ENCODE measurements at regions not wholly inside any gene's neighbourhood (a gene's known extent, or its start where the extent isn't known, plus 50 kb on each side); places are given as distances from the start of the nearest gene placed in this dataset.
A peak's percentile ranks its signal among the peaks of the same experiment; 100 is the strongest.

DNA sequence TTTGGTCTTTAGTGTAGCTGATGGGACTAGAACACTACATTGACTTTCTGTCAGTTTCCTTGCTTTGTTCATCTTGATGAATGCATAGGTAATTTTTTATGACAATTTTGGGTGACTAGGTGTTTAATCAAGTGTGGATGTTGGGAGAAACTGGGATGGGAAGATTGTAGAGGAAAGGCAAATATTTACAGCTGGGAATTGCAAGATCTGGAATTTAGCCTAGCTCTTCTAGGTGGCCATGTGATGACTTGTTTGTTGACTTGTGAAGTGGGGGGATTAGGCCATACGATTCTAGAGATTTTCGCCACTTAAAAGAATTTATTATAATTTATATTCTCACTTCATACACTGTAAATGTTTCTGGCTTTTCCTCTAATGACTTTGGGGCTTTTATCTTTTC is 480.3 kb upstream of the GOT2 start:
- Histone ChIP-seq H3K9me3 (no peaks in the 10 kb centered on the region), H3K4me1 (replicated peaks) (no peaks in the 10 kb centered on the region), H3K36me3 (no peaks in the 10 kb centered on the region), H3K27ac (no peak overlapping the region), H3K4me3 (no peak overlapping the region), H3K27me3 (replicated peaks; ENCODE audit: insufficient read depth) (no peaks in the 10 kb centered on the region)
- WGBS, result 18% methylated on average over 2 of the region's 2 CpGs
- TF ChIP-seq POLR2AphosphoS5 (IDR thresholded peaks at IDR 0.05) (no peak), POLR2A (IDR thresholded peaks at IDR 0.05) (no peak)
- TF ChIP-seq, protein P1, sequence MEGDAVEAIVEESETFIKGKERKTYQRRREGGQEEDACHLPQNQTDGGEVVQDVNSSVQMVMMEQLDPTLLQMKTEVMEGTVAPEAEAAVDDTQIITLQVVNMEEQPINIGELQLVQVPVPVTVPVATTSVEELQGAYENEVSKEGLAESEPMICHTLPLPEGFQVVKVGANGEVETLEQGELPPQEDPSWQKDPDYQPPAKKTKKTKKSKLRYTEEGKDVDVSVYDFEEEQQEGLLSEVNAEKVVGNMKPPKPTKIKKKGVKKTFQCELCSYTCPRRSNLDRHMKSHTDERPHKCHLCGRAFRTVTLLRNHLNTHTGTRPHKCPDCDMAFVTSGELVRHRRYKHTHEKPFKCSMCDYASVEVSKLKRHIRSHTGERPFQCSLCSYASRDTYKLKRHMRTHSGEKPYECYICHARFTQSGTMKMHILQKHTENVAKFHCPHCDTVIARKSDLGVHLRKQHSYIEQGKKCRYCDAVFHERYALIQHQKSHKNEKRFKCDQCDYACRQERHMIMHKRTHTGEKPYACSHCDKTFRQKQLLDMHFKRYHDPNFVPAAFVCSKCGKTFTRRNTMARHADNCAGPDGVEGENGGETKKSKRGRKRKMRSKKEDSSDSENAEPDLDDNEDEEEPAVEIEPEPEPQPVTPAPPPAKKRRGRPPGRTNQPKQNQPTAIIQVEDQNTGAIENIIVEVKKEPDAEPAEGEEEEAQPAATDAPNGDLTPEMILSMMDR (IDR thresholded peaks at IDR 0.05), result no peak
- DNase-seq (ENCODE audit: low spot score), result no peak
- intact Hi-C loops (cut with DNase I), result no loop called here

DNA sequence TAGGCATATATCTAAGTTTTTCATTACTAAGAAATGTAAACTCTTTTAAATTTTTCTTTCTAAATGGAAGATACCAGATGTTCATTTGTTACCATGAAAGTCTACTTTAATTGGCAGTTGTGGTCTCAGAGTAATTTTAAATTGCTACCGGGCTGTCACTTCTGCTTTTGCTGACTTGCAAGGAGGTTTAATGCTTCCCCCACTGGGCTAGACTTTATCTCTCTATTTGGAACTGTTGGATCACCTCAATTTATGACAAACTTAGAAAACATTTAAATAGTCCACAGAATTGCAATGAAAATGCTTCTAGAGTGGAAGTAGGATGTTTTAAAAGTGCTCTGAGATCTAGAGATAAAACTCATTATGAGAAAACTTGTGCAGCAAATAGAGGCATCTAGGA is 479.8 kb upstream of the GOT2 start:
- WGBS, result 24% methylated on average over 1 of the region's 1 CpG
- no peak for TF ChIP-seq POLR2AphosphoS5 (IDR thresholded peaks at IDR 0.05)
- TF ChIP-seq POLR2A (IDR thresholded peaks at IDR 0.05), result no peak
- TF ChIP-seq, protein P1 (IDR thresholded peaks at IDR 0.05), result no peak

GRCh38 chr16:59212492-59213024 is 478.4 kb upstream of the GOT2 start:
- intact Hi-C loops (cut with DNase I), result no loop called here

More for the DNA sequence above, 479.8 kb upstream of the GOT2 start:
- H3K9me3 ChIP-seq, result no peaks in the 10 kb centered on the region
- H3K4me1 ChIP-seq (replicated peaks), result no peaks in the 10 kb centered on the region
- H3K27me3 ChIP-seq (replicated peaks; ENCODE audit: insufficient read depth), result no peaks in the 10 kb centered on the region
- intact Hi-C loops (cut with DNase I), result no loop called here
- no peaks in the 10 kb centered on the region for H3K36me3 ChIP-seq
- no peak overlapping the region for H3K27ac ChIP-seq
- H3K4me3 ChIP-seq, result no peak overlapping the region
- no peak for DNase-seq (ENCODE audit: low spot score)

DNA sequence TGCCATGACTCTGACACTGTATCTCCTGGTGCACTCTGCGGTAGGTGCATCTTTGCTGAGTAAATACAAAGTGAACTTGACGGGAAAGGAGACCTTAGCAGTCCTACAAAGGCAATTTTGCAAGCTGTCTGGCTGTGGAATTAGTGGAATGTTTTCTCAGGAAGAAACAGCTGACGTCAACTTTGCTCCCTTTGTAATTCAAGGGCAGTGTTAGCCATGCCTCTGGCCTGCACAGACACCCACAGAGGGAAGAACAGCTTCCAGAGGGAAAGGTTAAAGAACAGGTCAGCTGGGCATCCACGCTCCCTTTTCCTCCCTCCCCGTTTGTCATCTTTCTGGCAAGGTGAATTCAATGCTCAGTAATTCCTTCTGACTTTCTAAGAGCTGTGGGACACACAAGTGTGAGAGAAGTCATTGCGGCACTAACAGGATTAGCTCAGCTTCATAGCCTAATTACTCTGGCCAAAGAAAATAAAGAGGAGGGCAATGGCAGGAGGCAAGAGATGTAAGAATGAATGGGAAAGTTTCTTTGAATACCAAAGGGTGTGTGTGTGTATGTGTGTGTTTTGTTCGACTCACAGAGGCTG is 476.9 kb upstream of the GOT2 start:
- H3K4me1 ChIP-seq (replicated peaks), result no peaks in the 10 kb centered on the region
- H3K9me3 ChIP-seq, result no peaks in the 10 kb centered on the region
- 30% methylated on average over 7 of the region's 7 CpGs for WGBS
- H3K4me3 ChIP-seq, result no peak overlapping the region
- H3K27me3 ChIP-seq (replicated peaks; ENCODE audit: insufficient read depth), result no peaks in the 10 kb centered on the region
- intact Hi-C loops (cut with DNase I), result no loop called here
- H3K27ac ChIP-seq, result no peak overlapping the region
- peak; percentile 8 for DNase-seq (ENCODE audit: low spot score)
- no peak for TF ChIP-seq POLR2A (IDR thresholded peaks at IDR 0.05)
- no peak for TF ChIP-seq POLR2AphosphoS5 (IDR thresholded peaks at IDR 0.05)
- no peaks in the 10 kb centered on the region for H3K36me3 ChIP-seq

More at GRCh38 chr16:59212492-59213024, 478.4 kb upstream of the GOT2 start:
- no peak overlapping the region for H3K4me3 ChIP-seq
- H3K9me3 ChIP-seq, result no peaks in the 10 kb centered on the region
- no peak for DNase-seq (ENCODE audit: low spot score)
- H3K36me3 ChIP-seq, result no peaks in the 10 kb centered on the region
- TF ChIP-seq, protein P1 (IDR thresholded peaks at IDR 0.05), result no peak
- TF ChIP-seq POLR2AphosphoS5 (IDR thresholded peaks at IDR 0.05) (no peak), POLR2A (IDR thresholded peaks at IDR 0.05) (no peak)
- H3K4me1 ChIP-seq (replicated peaks), result no peaks in the 10 kb centered on the region
- WGBS, result 94% methylated on average over 1 of the region's 1 CpG
- H3K27ac ChIP-seq, result no peak overlapping the region
- no peaks in the 10 kb centered on the region for H3K27me3 ChIP-seq (replicated peaks; ENCODE audit: insufficient read depth)

GRCh38 chr16:59205403-59205802 is 471.3 kb upstream of the GOT2 start:
- WGBS, result 83% methylated on average over 4 of the region's 4 CpGs
- DNase-seq (ENCODE audit: low spot score), result no peak
- intact Hi-C loops (cut with DNase I), result no loop called here

More at GRCh38 chr16:59205403-59205802, 471.3 kb upstream of the GOT2 start:
- Histone ChIP-seq H3K36me3 (no peaks in the 10 kb centered on the region), H3K27ac (no peak overlapping the region), H3K27me3 (replicated peaks; ENCODE audit: insufficient read depth) (no peaks in the 10 kb centered on the region), H3K4me3 (no peak overlapping the region), H3K4me1 (replicated peaks) (no peaks in the 10 kb centered on the region), H3K9me3 (no peaks in the 10 kb centered on the region)
- TF ChIP-seq POLR2A (IDR thresholded peaks at IDR 0.05) (no peak), POLR2AphosphoS5 (IDR thresholded peaks at IDR 0.05) (no peak)
- TF ChIP-seq, protein P1 (IDR thresholded peaks at IDR 0.05), result no peak

All from prostate gland (tissue), 2 donors.